Activated T-cell treated with anti-CD3 and anti-CD28 coated beads, Interleukin-2, amount 50 U/mL, for 4 hours (primary cell): ENCODE measurements at regions not wholly inside any gene's neighbourhood (a gene's known extent, or its start where the extent isn't known, plus 50 kb on each side); places are given as distances from the start of the nearest gene placed in this dataset.

Experiments used
- ATAC-seq, 2 donors: fragments of 200-7000 bp; cut with Tn5 transposase; one replicate each; pipeline ENCODE4 v1.10.0; 2021
- DNase-seq: peaks from one replicate; pipeline ENCODE4 v3.0.0-alpha.2; 2020
- H3K27me3 Mint-ChIP-seq: one replicate; pipeline ENCODE4 v1.8.0; 2021; ENCODE audit warnings: low read depth, mixed read lengths
- H3K36me3 Mint-ChIP-seq: one replicate; pipeline ENCODE4 v1.8.0; 2022; ENCODE audit warnings: mixed read lengths; ENCODE audit not compliant: insufficient read depth
- H3K4me1 Mint-ChIP-seq: one replicate; pipeline ENCODE4 v1.8.0; 2021; ENCODE audit warnings: low read depth, mixed read lengths
- H3K4me3 Mint-ChIP-seq: one replicate; pipeline ENCODE4 v1.8.0; 2021; ENCODE audit warnings: mild to moderate bottlenecking, moderate library complexity, mixed read lengths
- H3K9me3 Mint-ChIP-seq: one replicate; pipeline ENCODE4 v1.8.0; 2021; ENCODE audit warnings: mixed read lengths

DNA sequence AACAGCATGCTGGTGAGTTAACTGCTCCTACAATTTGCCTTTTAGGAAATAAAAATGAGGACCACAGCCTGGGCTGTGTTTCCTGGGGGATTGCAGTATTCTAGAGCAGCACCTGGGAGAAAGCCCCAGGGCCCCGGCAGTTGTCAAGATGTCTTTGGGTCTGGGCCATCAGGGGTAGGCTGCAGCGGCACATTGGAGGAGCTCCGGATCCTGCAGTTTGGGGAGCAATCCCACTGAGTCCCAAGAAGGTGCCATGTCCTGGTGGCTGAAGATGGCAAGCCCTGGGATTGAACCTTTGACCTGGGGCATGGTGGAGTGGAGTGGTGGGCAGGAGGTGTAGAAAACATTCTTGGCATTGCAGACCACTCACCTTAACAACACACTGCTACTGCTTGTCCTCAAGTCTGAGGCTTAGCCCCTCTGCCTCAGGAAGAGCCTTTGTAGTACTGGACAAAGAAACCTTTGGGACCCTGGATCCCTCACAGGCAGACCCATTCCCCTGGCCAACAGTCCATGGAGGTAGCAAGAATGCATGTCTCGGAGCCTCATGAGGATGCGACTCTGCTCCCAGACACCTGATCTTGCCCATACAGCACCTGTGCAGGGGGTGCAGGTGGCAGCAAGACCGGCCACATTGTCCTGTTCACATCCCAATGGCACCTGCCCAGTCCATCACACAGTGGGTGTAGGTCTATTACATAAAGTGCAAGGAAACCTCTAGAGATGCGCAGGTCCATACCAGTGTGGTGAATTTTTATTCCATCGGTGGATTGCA is 159.1 kb upstream of the IRX2 start:
- H3K27me3 Mint-ChIP-seq = no peaks in the 10 kb centered on the region
- H3K4me3 Mint-ChIP-seq = no peak overlapping the region
- ATAC-seq (no peak), DNase-seq (no peak)
- H3K4me1 Mint-ChIP-seq = no peaks in the 10 kb centered on the region
- H3K9me3 Mint-ChIP-seq = peaks cover 2% of the 10 kb centered on the region
- H3K36me3 Mint-ChIP-seq = no peaks in the 10 kb centered on the region

- Mint-ChIP-seq H3K36me3 (no peaks in the 10 kb centered on the region), H3K4me1 (no peaks in the 10 kb centered on the region), H3K27me3 (no peaks in the 10 kb centered on the region), H3K4me3 (no peak overlapping the region), H3K9me3 (no peaks in the 10 kb centered on the region)
- no peak for DNase-seq
- no peak for ATAC-seq
Observed at GRCh38 chr5:2909035-2909434, 157.6 kb upstream of the IRX2 start.

GRCh38 chr5:2908086-2908485 is 156.6 kb upstream of the IRX2 start:
- DNase-seq (no peak), ATAC-seq (no peak)
- H3K36me3 Mint-ChIP-seq = no peaks in the 10 kb centered on the region
- H3K27me3 Mint-ChIP-seq = no peaks in the 10 kb centered on the region
- H3K4me3 Mint-ChIP-seq = no peak overlapping the region
- H3K9me3 Mint-ChIP-seq = no peaks in the 10 kb centered on the region
- H3K4me1 Mint-ChIP-seq = no peaks in the 10 kb centered on the region

DNA sequence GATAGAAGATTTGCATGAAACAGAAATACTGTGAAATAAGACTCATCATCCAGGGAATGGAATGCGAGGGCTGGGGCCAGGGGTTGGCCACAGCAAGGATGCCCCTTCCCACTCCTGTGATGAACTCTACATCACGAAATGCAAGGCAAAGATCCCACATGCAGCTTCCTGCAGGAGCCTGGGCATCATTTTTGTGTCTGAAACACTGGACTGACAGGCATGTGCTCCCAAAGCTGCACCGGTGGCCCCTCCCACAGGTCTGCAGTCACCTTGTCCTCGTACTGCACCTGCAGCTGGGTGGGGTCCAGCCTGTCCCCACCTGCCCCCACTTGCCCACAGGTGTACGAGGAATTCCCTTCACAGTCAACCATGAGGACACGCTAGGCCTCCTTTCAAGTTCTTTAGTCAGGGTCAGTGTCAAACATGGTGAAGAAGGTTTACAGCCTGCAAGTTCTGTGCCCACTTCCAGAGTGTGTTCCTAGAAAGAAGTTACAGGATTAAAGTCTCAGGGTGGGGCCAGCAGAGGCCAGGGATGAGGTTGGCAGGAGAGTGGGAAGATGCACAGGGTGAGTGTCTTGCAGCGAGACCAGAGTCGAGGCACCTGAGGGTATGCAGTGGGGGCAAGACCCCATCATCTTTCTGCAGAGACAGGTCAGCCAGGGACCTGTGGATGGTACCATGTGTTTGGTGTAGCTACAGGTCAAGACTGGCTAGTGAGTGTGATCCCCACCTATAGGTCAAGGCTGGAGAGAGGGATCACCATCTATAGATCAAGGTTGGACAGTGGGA is 155.0 kb upstream of the IRX2 start:
- Mint-ChIP-seq H3K4me1 (no peaks in the 10 kb centered on the region), H3K9me3 (no peaks in the 10 kb centered on the region), H3K4me3 (no peak overlapping the region), H3K27me3 (no peaks in the 10 kb centered on the region), H3K36me3 (no peaks in the 10 kb centered on the region)
- ATAC-seq (no peak), DNase-seq (no peak)

GRCh38 chr5:2905741-2906140 is 154.3 kb upstream of the IRX2 start:
- Mint-ChIP-seq H3K9me3 (peaks cover 3% of the 10 kb centered on the region), H3K27me3 (no peaks in the 10 kb centered on the region), H3K4me1 (no peaks in the 10 kb centered on the region), H3K4me3 (no peak overlapping the region), H3K36me3 (no peaks in the 10 kb centered on the region)
- ATAC-seq (no peak), DNase-seq (no peak)

GRCh38 chr5:2904956-2905355 is 153.5 kb upstream of the IRX2 start:
- ATAC-seq (no peak), DNase-seq (no peak)
- H3K4me1 Mint-ChIP-seq = no peaks in the 10 kb centered on the region
- H3K36me3 Mint-ChIP-seq = no peaks in the 10 kb centered on the region
- H3K4me3 Mint-ChIP-seq = no peak overlapping the region
- no peaks in the 10 kb centered on the region for H3K27me3 Mint-ChIP-seq
- peaks cover 4% of the 10 kb centered on the region for H3K9me3 Mint-ChIP-seq

DNA sequence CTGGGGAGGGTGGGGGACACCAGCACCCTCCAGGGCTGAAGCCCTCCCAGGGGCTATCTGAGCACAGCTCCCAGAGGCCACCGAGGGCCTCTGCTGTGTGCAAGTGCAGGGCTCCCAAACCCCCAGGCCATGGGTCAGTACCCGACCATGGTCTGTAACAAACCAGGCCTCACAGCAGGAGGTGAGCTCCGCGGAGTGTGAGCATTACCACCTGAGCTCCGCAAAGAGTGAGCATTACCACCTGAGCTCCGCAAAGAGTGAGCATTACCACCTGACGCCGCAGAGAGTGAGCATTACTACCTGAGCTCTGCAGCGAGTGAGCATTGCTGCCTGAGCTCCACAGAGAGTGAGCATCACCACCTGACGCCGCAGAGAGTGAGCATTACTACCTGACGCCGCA is 152.9 kb upstream of the IRX2 start:
- no peaks in the 10 kb centered on the region for H3K4me1 Mint-ChIP-seq
- DNase-seq = no peak

DNA sequence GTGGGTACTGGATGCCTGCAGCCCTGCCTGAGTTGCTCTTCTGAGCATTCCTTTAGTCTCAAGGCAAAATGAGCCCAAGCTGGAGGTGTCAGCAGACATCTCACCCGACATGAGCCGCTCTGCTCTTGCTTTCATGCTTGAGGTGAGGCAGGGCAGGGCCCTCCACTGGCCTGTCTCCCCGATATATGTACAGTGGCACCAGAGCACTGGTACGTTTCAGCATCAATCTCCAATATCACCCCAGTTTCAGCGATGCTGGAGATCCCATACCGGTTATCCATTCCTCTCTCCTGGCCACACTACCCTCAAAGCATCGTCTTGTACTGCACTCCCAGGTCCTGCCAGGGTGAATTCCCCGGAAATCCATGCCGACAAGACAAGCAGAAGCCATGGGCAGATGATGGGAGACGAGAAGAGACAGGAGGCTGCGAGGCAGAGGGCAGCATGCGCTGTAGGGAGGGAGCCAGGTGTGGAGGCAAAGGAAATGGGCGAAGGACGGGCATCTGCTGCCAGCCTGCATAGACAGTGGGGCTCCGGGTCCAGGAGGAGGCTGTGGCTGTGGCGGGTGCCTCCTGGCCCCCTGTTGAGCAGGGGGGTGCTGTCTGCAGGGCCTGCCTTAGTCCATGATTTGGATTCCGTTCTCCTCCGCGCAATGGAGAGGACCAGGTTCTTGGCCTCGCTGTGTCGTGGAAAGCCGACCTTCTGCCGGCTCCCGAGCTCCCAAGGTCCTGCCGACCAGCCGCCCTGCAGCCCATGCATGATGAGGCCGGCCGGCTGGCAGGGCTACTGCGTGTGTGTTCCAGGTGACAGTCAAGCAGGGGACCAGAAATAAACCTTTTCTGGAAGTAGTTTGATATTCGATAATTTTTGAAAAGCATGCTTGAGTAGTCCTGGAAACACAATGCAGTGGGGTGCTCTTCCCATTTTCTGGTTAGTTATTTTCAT is 152.2 kb upstream of the IRX2 start:
- Mint-ChIP-seq H3K36me3 (no peaks in the 10 kb centered on the region), H3K9me3 (peaks cover 4% of the 10 kb centered on the region), H3K27me3 (no peaks in the 10 kb centered on the region), H3K4me1 (no peaks in the 10 kb centered on the region), H3K4me3 (no peak overlapping the region)
- DNase-seq = no peak
- ATAC-seq = no peak

More for the DNA sequence above, 152.9 kb upstream of the IRX2 start:
- no peak for ATAC-seq
- H3K27me3 Mint-ChIP-seq = no peaks in the 10 kb centered on the region
- no peaks in the 10 kb centered on the region for H3K36me3 Mint-ChIP-seq
- no peak overlapping the region for H3K4me3 Mint-ChIP-seq
- peaks cover 4% of the 10 kb centered on the region for H3K9me3 Mint-ChIP-seq

- Mint-ChIP-seq H3K36me3 (no peaks in the 10 kb centered on the region), H3K4me1 (no peaks in the 10 kb centered on the region), H3K4me3 (no peak overlapping the region), H3K27me3 (no peaks in the 10 kb centered on the region), H3K9me3 (peaks cover 4% of the 10 kb centered on the region)
- ATAC-seq (no peak), DNase-seq (no peak)
Observed at GRCh38 chr5:2902742-2903297, 151.3 kb upstream of the IRX2 start.

GRCh38 chr5:2902186-2902585 is 150.7 kb upstream of the IRX2 start:
- DNase-seq = no peak
- H3K27me3 Mint-ChIP-seq = no peaks in the 10 kb centered on the region
- no peak overlapping the region for H3K4me3 Mint-ChIP-seq
- H3K36me3 Mint-ChIP-seq = no peaks in the 10 kb centered on the region
- H3K4me1 Mint-ChIP-seq = no peaks in the 10 kb centered on the region
- peaks cover 4% of the 10 kb centered on the region for H3K9me3 Mint-ChIP-seq
- ATAC-seq = no peak

DNA sequence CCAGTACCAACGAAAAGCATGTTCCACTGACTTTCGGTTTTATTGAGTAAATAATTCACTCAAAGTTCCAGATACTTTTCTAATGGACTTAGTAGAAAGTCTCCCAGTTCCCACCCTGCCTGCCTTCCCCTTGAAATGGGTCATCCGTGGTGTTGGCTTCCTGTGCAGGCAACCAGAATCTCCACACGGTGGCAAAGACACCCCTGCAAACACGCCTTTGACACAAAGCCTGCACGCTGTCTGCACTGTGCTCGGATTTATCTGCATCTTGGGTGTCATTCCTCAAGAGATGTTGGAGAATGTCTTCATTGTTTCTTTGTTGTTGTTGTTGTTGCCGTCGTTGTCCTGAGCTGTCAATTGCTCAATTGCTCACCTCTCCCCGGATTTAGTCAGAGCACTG is 150.0 kb upstream of the IRX2 start:
- ATAC-seq (no peak), DNase-seq (no peak)
- Mint-ChIP-seq H3K9me3 (peaks cover 4% of the 10 kb centered on the region), H3K27me3 (no peaks in the 10 kb centered on the region), H3K4me1 (no peaks in the 10 kb centered on the region), H3K36me3 (no peaks in the 10 kb centered on the region), H3K4me3 (no peak overlapping the region)

DNA sequence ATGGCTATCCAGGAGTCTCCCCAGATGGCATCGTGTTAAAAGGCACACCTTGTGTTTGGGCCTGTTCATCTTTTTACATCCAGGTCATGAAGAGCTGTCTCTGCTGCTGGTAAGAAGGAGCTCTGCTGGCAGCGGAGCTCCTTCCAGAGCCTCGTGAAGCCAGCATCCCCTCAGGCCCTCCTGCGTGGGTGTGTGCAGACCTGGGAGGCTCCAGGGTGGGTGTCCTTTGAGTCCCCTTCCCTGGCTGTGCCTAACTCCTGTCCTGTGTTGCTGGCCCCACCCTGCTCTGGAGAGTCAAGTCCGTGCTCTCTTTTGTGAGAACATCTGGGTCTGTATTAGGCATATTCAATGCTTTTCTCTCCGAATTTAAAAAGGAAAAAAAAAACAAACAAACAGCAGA is 149.6 kb upstream of the IRX2 start:
- H3K4me1 Mint-ChIP-seq = no peaks in the 10 kb centered on the region

DNA sequence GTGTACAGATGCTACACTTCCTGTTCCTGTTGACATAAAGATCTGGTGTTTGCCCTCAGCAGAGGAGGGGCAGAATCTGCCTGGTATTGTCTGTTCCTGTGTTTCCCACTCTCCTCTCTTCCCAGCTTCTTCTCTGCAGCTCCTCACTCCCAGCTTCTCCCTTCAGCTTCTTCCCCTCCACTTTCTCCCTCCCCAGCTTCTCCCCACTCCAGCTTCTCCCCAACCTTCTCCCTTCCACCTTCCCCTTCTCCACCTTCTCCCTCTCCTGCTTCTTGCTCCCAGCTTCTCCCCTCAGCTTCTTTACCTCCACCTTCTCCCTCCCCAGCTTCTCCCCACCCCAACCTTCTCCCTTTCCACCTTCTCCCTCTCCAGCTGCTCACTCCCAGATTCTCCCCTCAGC is 148.9 kb upstream of the IRX2 start:
- Mint-ChIP-seq H3K4me1 (no peaks in the 10 kb centered on the region), H3K36me3 (no peaks in the 10 kb centered on the region)
- no peak for ATAC-seq

More for the DNA sequence above, 149.6 kb upstream of the IRX2 start:
- Mint-ChIP-seq H3K4me3 (no peak overlapping the region), H3K36me3 (no peaks in the 10 kb centered on the region), H3K9me3 (peaks cover 4% of the 10 kb centered on the region), H3K27me3 (no peaks in the 10 kb centered on the region)
- no peak for DNase-seq
- ATAC-seq = no peak

DNA sequence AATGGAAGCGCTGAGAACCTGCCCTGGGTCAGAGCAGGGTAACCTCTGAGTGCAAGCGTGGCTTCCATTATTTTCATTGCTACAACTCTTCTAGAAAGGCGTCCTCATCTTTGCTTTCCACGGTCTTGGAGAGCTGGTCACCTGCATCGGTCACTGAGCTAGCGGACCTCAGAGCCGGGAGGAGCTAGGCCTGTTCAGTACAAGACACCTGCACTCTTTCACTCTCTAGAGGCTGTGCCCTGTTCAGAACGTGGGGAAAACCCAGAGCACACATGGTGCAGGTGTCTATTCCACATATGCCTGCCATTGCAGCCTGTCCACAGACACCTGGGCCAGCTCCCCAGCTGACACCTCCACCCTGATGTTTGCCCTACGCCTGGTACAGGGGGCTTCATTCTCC is 147.8 kb upstream of the IRX2 start:
- no peaks in the 10 kb centered on the region for H3K36me3 Mint-ChIP-seq
- H3K4me1 Mint-ChIP-seq = no peaks in the 10 kb centered on the region
- peaks cover 6% of the 10 kb centered on the region for H3K9me3 Mint-ChIP-seq
- no peak overlapping the region for H3K4me3 Mint-ChIP-seq
- no peaks in the 10 kb centered on the region for H3K27me3 Mint-ChIP-seq
- ATAC-seq (no peak), DNase-seq (no peak)

More for the DNA sequence above, 148.9 kb upstream of the IRX2 start:
- Mint-ChIP-seq H3K4me3 (no peak overlapping the region), H3K27me3 (no peaks in the 10 kb centered on the region), H3K9me3 (peaks cover 4% of the 10 kb centered on the region)
- DNase-seq = no peak
